Endothelial cell of umbilical vein (primary cell): ENCODE measurements at regions not wholly inside any gene's neighbourhood (a gene's known extent, or its start where the extent isn't known, plus 50 kb on each side); places are given as distances from the start of the nearest gene placed in this dataset.

Experiments
- BruUV-seq: library from RNA; stranded (reverse); fragments of 400-500 nt; replicated peaks from 2 replicates; lab custom pipeline; 2021; lab: Mats Ljungman, UMichigan
- CTCF ChIA-PET: fragments of 300-600, 350-600 bp; sonication (Branson Sonifier 250); formaldehyde crosslinking; loops from one replicate; lab custom pipeline; 2021; ENCODE audit warnings: antibody characterized with exemption, inconsistent platforms; lab: Charles Lee
- POLR2A ChIA-PET: fragments of 300-600, 350-600 bp; sonication (Branson Sonifier 250); formaldehyde crosslinking; loops from one replicate; lab custom pipeline; 2021; ENCODE audit warnings: antibody characterized with exemption, inconsistent platforms; lab: Charles Lee
- DNase-seq: peaks from one replicate; pipeline ENCODE4 v3.0.0-alpha.2; 2011; ENCODE audit warnings: low read depth, low spot score
- FAIRE-seq: peaks from 2 replicates; lab custom pipeline; 2011; peaks lifted over from hg19 to GRCh38; lab: Jason Lieb, UNC
- H2AFZ ChIP-seq: 2 replicates; pipeline ENCODE4 v1.6.0; 2012; ENCODE audit warnings: low read depth, low read length, control low read depth, inconsistent platforms
- H3K27ac ChIP-seq: 2 replicates; pipeline ENCODE4 v1.5.1; 2011; ENCODE audit warnings: low read depth, mild to moderate bottlenecking, control low read depth, low read length, moderate library complexity; ENCODE audit not compliant: insufficient read depth
- H3K27me3 ChIP-seq, 2 experiments: 2 replicates each; pipeline versions ENCODE4 v1.6.0 to v1.6.1; 2011; ENCODE audit warnings: low read length in 2 of 2, mixed read lengths in 1 of 2; ENCODE audit not compliant: control insufficient read depth in 2 of 2, insufficient read depth in 2 of 2
- H3K36me3 ChIP-seq, 2 experiments: 2 replicates in 1 of 2; 3 replicates in 1 of 2; pipeline ENCODE4 v1.5.1; 2011; ENCODE audit warnings: low read length in 2 of 2, mild to moderate bottlenecking in 1 of 2, moderate library complexity in 1 of 2; ENCODE audit not compliant: control insufficient read depth in 2 of 2, insufficient read depth in 2 of 2; ENCODE audit errors: extremely low read depth in 1 of 2
- H3K4me1 ChIP-seq: 3 replicates; pipeline ENCODE4 v1.5.1; 2011; ENCODE audit warnings: mild to moderate bottlenecking, low read length; ENCODE audit not compliant: control insufficient read depth, insufficient read depth; ENCODE audit errors: extremely low read depth
- H3K4me2 ChIP-seq: 2 replicates; pipeline ENCODE4 v1.6.1; 2011; ENCODE audit warnings: low read length, control low read depth, mixed read lengths; ENCODE audit not compliant: insufficient read depth
- H3K4me3 ChIP-seq, 3 experiments: fragments of 200-600 bp in 1 of 3; sonication (generic), shearing (Covaris generic) in 1 of 3; replicated peaks in 1 of 3; 2 replicates each; pipeline ENCODE4 v1.5.1; 2011 to 2016; ENCODE audit warnings: control low read depth in 3 of 3, low read length in 3 of 3, mild to moderate bottlenecking in 2 of 3, inconsistent platforms in 1 of 3, low read depth in 1 of 3, moderate library complexity in 1 of 3; ENCODE audit not compliant: insufficient read depth in 1 of 3
- H3K79me2 ChIP-seq: 2 replicates; pipeline ENCODE4 v1.6.0; 2012; ENCODE audit warnings: low read length, inconsistent platforms; ENCODE audit not compliant: control insufficient read depth, insufficient read depth
- H3K9ac ChIP-seq: replicated peaks from 2 replicates; pipeline ENCODE3; 2011; ENCODE audit warnings: low read length, control low read depth; ENCODE audit not compliant: insufficient read depth; ENCODE audit errors: extremely low read depth
- H3K9me1 ChIP-seq: replicated peaks from 3 replicates; pipeline ENCODE4 v1.6.0; 2011; ENCODE audit warnings: mild to moderate bottlenecking, low read length; ENCODE audit not compliant: control insufficient read depth, insufficient read depth; ENCODE audit errors: extremely low read depth
- H3K9me3 ChIP-seq: replicated peaks from 2 replicates; pipeline ENCODE4 v1.5.1; 2012; ENCODE audit warnings: low read length, inconsistent platforms; ENCODE audit not compliant: control insufficient read depth, insufficient read depth
- H4K20me1 ChIP-seq: replicated peaks from 2 replicates; pipeline ENCODE3; 2011; ENCODE audit warnings: mild to moderate bottlenecking, low read length; ENCODE audit not compliant: control insufficient read depth, insufficient read depth; ENCODE audit errors: extremely low read depth
- CTCF ChIP-seq, 2 donors: IDR thresholded peaks; 1 replicate in 1 of 2; 2 replicates in 1 of 2; pipeline ENCODE4 v1.5.1; 2011; ENCODE audit warnings: low read length in 2 of 2, mild to moderate bottlenecking in 2 of 2, moderate library complexity in 2 of 2, control low read depth in 1 of 2, inconsistent platforms in 1 of 2, low read depth in 1 of 2; ENCODE audit not compliant: insufficient read depth in 1 of 2; ENCODE audit errors: extremely low read depth in 1 of 2
- EZH2 ChIP-seq: IDR thresholded peaks from 2 replicates; pipeline ENCODE4 v1.6.1; 2012; ENCODE audit warnings: borderline replicate concordance, low read depth, mild to moderate bottlenecking, moderate library complexity, low read length, inconsistent platforms; ENCODE audit not compliant: severe bottlenecking
- FOS ChIP-seq: IDR thresholded peaks from 2 replicates; pipeline ENCODE4 v1.6.1; 2011; ENCODE audit warnings: mild to moderate bottlenecking, low read length, moderate library complexity, borderline replicate concordance; ENCODE audit not compliant: insufficient read depth
- GATA2 ChIP-seq: IDR thresholded peaks from 2 replicates; pipeline ENCODE4 v1.7.0; 2011; ENCODE audit warnings: low read depth, mild to moderate bottlenecking, moderate library complexity, mixed read lengths, low read length; ENCODE audit not compliant: insufficient read length, insufficient read depth
- JUN ChIP-seq: IDR thresholded peaks from 2 replicates; pipeline ENCODE4 v1.6.1; 2011; ENCODE audit warnings: borderline replicate concordance, low read depth; ENCODE audit not compliant: insufficient read length, insufficient read depth
- MYC ChIP-seq: IDR thresholded peaks from one replicate; pipeline ENCODE4 v1.6.1; 2011; ENCODE audit warnings: mild to moderate bottlenecking, low read depth, low read length
- POLR2AphosphoS5 ChIP-seq: IDR thresholded peaks from 2 replicates; pipeline ENCODE4 v1.6.1; 2012; ENCODE audit warnings: low read depth, mild to moderate bottlenecking, control low read depth, low read length, moderate library complexity; ENCODE audit not compliant: insufficient read depth
- dilution Hi-C: fragments of 300-500 bp; cut with MboI; formaldehyde crosslinking; loops from one replicate; pipeline ENCODE4 v1.15.0; 2019; ENCODE audit warnings: low sequenced_read_pairs; ENCODE audit not compliant: extremely low pct_ligation_motif_present
- intact Hi-C: fragments of 100-400 bp; cut with micrococcal nuclease; formaldehyde crosslinking; loops from one replicate; pipeline ENCODE4 v1.10.0; 2022

GRCh38 chr11:37336401-37336800, 738.4 kb upstream of the RAG2 start:
- ChIA-PET CTCF (no interaction called here), POLR2A (no interaction called here)
- H3K9ac ChIP-seq: no peak overlapping the region
- TF ChIP-seq CTCF (IDR thresholded peaks at IDR 0.05; ENCODE audit: extremely low read depth in 1 of 2, insufficient read depth in 1 of 2, low read depth in 1 of 2, low read length in 2 of 2) (no peak), EZH2 (no peak), FOS (no peak)
- H3K9me1 ChIP-seq: no peaks in the 10 kb centered on the region
- DNase-seq (no peak), FAIRE-seq (no peak)
- no peak overlapping the region for H3K27ac ChIP-seq
- H3K4me1 ChIP-seq: no peaks in the 10 kb centered on the region
- H3K79me2 ChIP-seq: no peaks in the 10 kb centered on the region
- H3K4me3 ChIP-seq: no peak overlapping the region
- H4K20me1 ChIP-seq: no peaks in the 10 kb centered on the region
- no peak overlapping the region for H3K4me2 ChIP-seq
- dilution Hi-C loops: no loop called here
- no peak overlapping the region for H2AFZ ChIP-seq
- intact Hi-C loops: no loop called here
- no peaks in the 10 kb centered on the region for H3K27me3 ChIP-seq
- BruUV-seq: no TSS peak
- peaks cover 3% of the 10 kb centered on the region for H3K9me3 ChIP-seq
- no peaks in the 10 kb centered on the region for H3K36me3 ChIP-seq

- Histone ChIP-seq H2AFZ (no peak overlapping the region), H3K27me3 (no peaks in the 10 kb centered on the region), H3K4me2 (no peak overlapping the region), H3K9me1 (no peaks in the 10 kb centered on the region), H3K4me1 (no peaks in the 10 kb centered on the region), H4K20me1 (no peaks in the 10 kb centered on the region), H3K36me3 (no peaks in the 10 kb centered on the region), H3K4me3 (no peak overlapping the region), H3K9ac (no peak overlapping the region), H3K79me2 (no peaks in the 10 kb centered on the region), H3K9me3 (no peaks in the 10 kb centered on the region), H3K27ac (no peak overlapping the region)
- ChIA-PET CTCF (no interaction called here), POLR2A (no interaction called here)
- intact Hi-C loops (no loop called here), dilution Hi-C loops (no loop called here)
- TF ChIP-seq JUN (no peak), CTCF (IDR thresholded peaks at IDR 0.05; ENCODE audit: extremely low read depth in 1 of 2, insufficient read depth in 1 of 2, low read depth in 1 of 2, low read length in 2 of 2) (no peak), GATA2 (no peak), MYC (no peak), POLR2AphosphoS5 (no peak)
- FAIRE-seq (no peak), DNase-seq (no peak)
- BruUV-seq: no TSS peak
Observed at GRCh38 chr11:37333345-37333744, 735.3 kb upstream of the RAG2 start.
